OCI-LY3 (cell line): ENCODE measurements at regions not wholly inside any gene's neighbourhood (a gene's known extent, or its start where the extent isn't known, plus 50 kb on each side); places are given as distances from the start of the nearest gene placed in this dataset.

Source experiments
- H2AFZ ChIP-seq: fragments of 200-600, 300-600 bp; shearing (Covaris generic); 2 replicates; pipeline ENCODE4 v1.6.0; 2014; ENCODE audit warnings: antibody characterized with exemption, low read depth, low read length
- H3K27ac ChIP-seq: fragments of 200-600, 300-600 bp; sonication (generic); 2 replicates; pipeline ENCODE4 v1.5.1; 2014; ENCODE audit warnings: mild to moderate bottlenecking, low read length, moderate library complexity, mixed read lengths
- H3K27me3 ChIP-seq: fragments of 200-600, 300-600 bp; sonication (generic); 2 replicates; pipeline ENCODE4 v1.6.1; 2014; ENCODE audit warnings: low read depth, low read length, mixed read lengths
- H3K36me3 ChIP-seq: fragments of 200-600, 300-600 bp; sonication (generic); replicated peaks from 2 replicates; pipeline ENCODE3; 2014; ENCODE audit warnings: low read depth, low read length, mixed read lengths
- H3K4me1 ChIP-seq: fragments of 300-600, 200-600 bp; sonication (generic); 2 replicates; pipeline ENCODE4 v1.6.1; 2014; ENCODE audit warnings: low read length, mixed read lengths
- H3K4me2 ChIP-seq: fragments of 200-600, 300-600 bp; sonication (generic); 2 replicates; pipeline ENCODE4 v1.6.1; 2014; ENCODE audit warnings: low read length, mixed read lengths
- H3K4me3 ChIP-seq: fragments of 300-600, 200-600 bp; sonication (generic); 2 replicates; pipeline ENCODE4 v1.5.1; 2014; ENCODE audit warnings: antibody characterized with exemption, mild to moderate bottlenecking, low read length, moderate library complexity
- H3K79me2 ChIP-seq: fragments of 300-600, 200-600 bp; shearing (Covaris generic); 2 replicates; pipeline ENCODE4 v1.6.1; 2014; ENCODE audit warnings: mild to moderate bottlenecking, low read length, mixed read lengths
- H3K9ac ChIP-seq: fragments of 300-600, 200-600 bp; shearing (Covaris generic); 2 replicates; pipeline ENCODE4 v1.6.0; 2014; ENCODE audit warnings: mild to moderate bottlenecking, low read length, moderate library complexity
- H3K9me3 ChIP-seq: fragments of 200-600, 300-600 bp; shearing (Covaris generic); 2 replicates; pipeline ENCODE4 v1.6.1; 2014; ENCODE audit warnings: low read length, mixed read lengths; ENCODE audit not compliant: insufficient read depth
- H4K20me1 ChIP-seq: fragments of 200-600, 300-600 bp; sonication (generic); 2 replicates; pipeline ENCODE4 v1.6.1; 2016; ENCODE audit warnings: low read length, mixed read lengths; ENCODE audit not compliant: insufficient read depth
- CTCF ChIP-seq: fragments of 200-600, 300-600 bp; sonication (generic); IDR thresholded peaks from 2 replicates; pipeline ENCODE4 v1.5.1; 2014; ENCODE audit warnings: antibody characterized with exemption, low read length, low read depth
- EZH2phosphoT487 ChIP-seq: fragments of 200-600 bp; shearing (Covaris generic); IDR thresholded peaks from 2 replicates; pipeline ENCODE4 v1.6.1; 2018; ENCODE audit warnings: antibody characterized with exemption, mixed run types, low read depth

GRCh38 chr9:119004618-119004990, 364.6 kb downstream of the BRINP1 start:
- Histone ChIP-seq H3K27me3 (no peaks in the 10 kb centered on the region), H3K9me3 (no peaks in the 10 kb centered on the region), H3K9ac (no peak overlapping the region), H3K4me2 (no peak overlapping the region), H3K4me3 (no peak overlapping the region), H3K4me1 (no peaks in the 10 kb centered on the region), H2AFZ (no peak overlapping the region), H3K36me3 (no peaks in the 10 kb centered on the region), H3K27ac (no peak overlapping the region), H3K79me2 (no peaks in the 10 kb centered on the region), H4K20me1 (no peaks in the 10 kb centered on the region)
- TF ChIP-seq CTCF: no peak
- TF ChIP-seq EZH2phosphoT487: no peak

- no peak overlapping the region for H3K4me2 ChIP-seq
- no peaks in the 10 kb centered on the region for H3K27me3 ChIP-seq
- no peaks in the 10 kb centered on the region for H3K36me3 ChIP-seq
- H2AFZ ChIP-seq: no peak overlapping the region
- no peaks in the 10 kb centered on the region for H3K79me2 ChIP-seq
- no peaks in the 10 kb centered on the region for H3K9me3 ChIP-seq
- H3K4me3 ChIP-seq: no peak overlapping the region
- no peak overlapping the region for H3K27ac ChIP-seq
- no peak for TF ChIP-seq CTCF
- TF ChIP-seq EZH2phosphoT487: no peak
- H4K20me1 ChIP-seq: no peaks in the 10 kb centered on the region
- no peak overlapping the region for H3K9ac ChIP-seq
- no peaks in the 10 kb centered on the region for H3K4me1 ChIP-seq
These were observed 364.1 kb downstream of the BRINP1 start for GRCh38 chr9:119005162-119005561.

- no peak overlapping the region for H2AFZ ChIP-seq
- TF ChIP-seq EZH2phosphoT487 (no peak), CTCF (no peak)
- H3K4me2 ChIP-seq: no peak overlapping the region
These were observed 360.0 kb downstream of the BRINP1 start for GRCh38 chr9:119009249-119009648.

GRCh38 chr9:119020284-119020683, 349.0 kb downstream of the BRINP1 start:
- Histone ChIP-seq H4K20me1 (no peaks in the 10 kb centered on the region), H3K36me3 (no peaks in the 10 kb centered on the region), H2AFZ (no peak overlapping the region), H3K27me3 (no peaks in the 10 kb centered on the region), H3K27ac (no peak overlapping the region), H3K9ac (no peak overlapping the region), H3K4me1 (no peaks in the 10 kb centered on the region), H3K79me2 (no peaks in the 10 kb centered on the region), H3K4me3 (no peak overlapping the region), H3K9me3 (no peaks in the 10 kb centered on the region), H3K4me2 (no peak overlapping the region)
- TF ChIP-seq CTCF (no peak), EZH2phosphoT487 (no peak)

More at GRCh38 chr9:119009249-119009648, 360.0 kb downstream of the BRINP1 start:
- H3K27ac ChIP-seq: no peak overlapping the region
- no peaks in the 10 kb centered on the region for H3K27me3 ChIP-seq
- H3K4me1 ChIP-seq: no peaks in the 10 kb centered on the region
- H3K4me3 ChIP-seq: no peak overlapping the region
- H3K79me2 ChIP-seq: no peaks in the 10 kb centered on the region
- H3K36me3 ChIP-seq: no peaks in the 10 kb centered on the region
- H4K20me1 ChIP-seq: no peaks in the 10 kb centered on the region
- H3K9ac ChIP-seq: no peak overlapping the region
- no peaks in the 10 kb centered on the region for H3K9me3 ChIP-seq
